HCT116 (cell line): ENCODE measurements at regions not wholly inside any gene's neighbourhood (a gene's known extent, or its start where the extent isn't known, plus 50 kb on each side); places are given as distances from the start of the nearest gene placed in this dataset.

Source experiments
- ATF3 ChIP-seq: IDR thresholded peaks from 2 replicates; pipeline ENCODE4 v1.6.1; 2012
- CEBPB ChIP-seq: IDR thresholded peaks from 2 replicates; pipeline ENCODE4 v1.6.1; 2012; ENCODE audit warnings: low read depth
- CTCF ChIP-seq, 3 experiments: fragments of 200-600 bp in 1 of 3; sonication (generic) in 1 of 3; IDR thresholded peaks in 2 of 3; conservative IDR thresholded peaks in 1 of 3; 2 replicates each; pipeline ENCODE4 v1.5.1; 2012 to 2017; ENCODE audit warnings: low read depth in 2 of 3, low read length in 2 of 3, antibody characterized with exemption in 1 of 3, borderline replicate concordance in 1 of 3, control low read depth in 1 of 3, mild to moderate bottlenecking in 1 of 3, mixed read lengths in 1 of 3, mixed run types in 1 of 3, moderate library complexity in 1 of 3; ENCODE audit not compliant: insufficient read depth in 1 of 3
- EZH2phosphoT487 ChIP-seq: fragments of 200-600 bp; IDR thresholded peaks from 2 replicates; pipeline ENCODE4 v1.6.1; 2018; ENCODE audit warnings: antibody characterized with exemption, borderline replicate concordance
- POLR2A ChIP-seq: IDR thresholded peaks from 2 replicates; pipeline ENCODE4 v1.7.0; 2011; ENCODE audit warnings: borderline replicate concordance; ENCODE audit not compliant: insufficient read depth, insufficient read length; ENCODE audit errors: extremely low read depth
- TCF7L2 ChIP-seq: IDR thresholded peaks from 2 replicates; pipeline ENCODE4 v1.7.0; 2011; ENCODE audit warnings: borderline replicate concordance, inconsistent platforms; ENCODE audit not compliant: insufficient read depth, insufficient read length; ENCODE audit errors: extremely low read depth
- YY1 ChIP-seq: IDR thresholded peaks from 2 replicates; pipeline ENCODE4 v1.6.1; 2011; ENCODE audit warnings: low read length, low read depth, moderate library complexity, mild to moderate bottlenecking; ENCODE audit not compliant: insufficient replicate concordance; ENCODE audit errors: extremely low read depth
- ZFX ChIP-seq: fragments of 450-650 bp; IDR thresholded peaks from 2 replicates; pipeline ENCODE4 v1.6.1; 2017

GRCh38 chr10:131832056-131832685 lies 68.6 kb upstream of the PPP2R2D start:
- TF ChIP-seq CTCF (IDR thresholded peaks at IDR 0.05 in 2 of 3, conservative IDR thresholded peaks at IDR 0.05 in 1 of 3; ENCODE audit: borderline replicate concordance in 1 of 3, insufficient read depth in 1 of 3, low read depth in 2 of 3, low read length in 2 of 3) (no peak), POLR2A (no peak), EZH2phosphoT487 (no peak), ATF3 (no peak), TCF7L2 (no peak), YY1 (no peak), ZFX (no peak), CEBPB (no peak)
